Spleen (tissue), 11 donors: ENCODE measurements at regions not wholly inside any gene's neighbourhood (a gene's known extent, or its start where the extent isn't known, plus 50 kb on each side); places are given as distances from the start of the nearest gene placed in this dataset.
"Not testable (repeated sequence)": the region's sequence is repeated elsewhere in the genome, so short reads cannot be mapped to it uniquely, and the experiment has no call there.

Experiments
- DNase-seq: peaks from one replicate; pipeline ENCODE4 v3.0.0-alpha.2; 2020
- H3K27ac ChIP-seq, 8 donors: fragments of 200-600 bp; sonication (generic) in 7 of 8; 1 replicate in 4 of 8; 2 replicates in 4 of 8; pipeline versions ENCODE4 v1.5.0 to v1.8.0; 2016 to 2021; ENCODE audit warnings: inconsistent platforms in 4 of 8, mild to moderate bottlenecking in 4 of 8, moderate library complexity in 1 of 8
- H3K27me3 ChIP-seq, 7 donors: fragments of 200-600 bp; sonication (generic) in 6 of 7; replicated peaks in 1 of 7; 1 replicate in 4 of 7; 2 replicates in 3 of 7; pipeline versions ENCODE4 v1.5.0 to v1.8.0; 2016 to 2021; ENCODE audit warnings: inconsistent platforms in 3 of 7, mild to moderate bottlenecking in 1 of 7
- H3K36me3 ChIP-seq, 6 donors: fragments of 200-600 bp; sonication (generic) in 5 of 6; 1 replicate in 4 of 6; 2 replicates in 2 of 6; pipeline versions ENCODE4 v1.5.0 to v1.8.0; 2016 to 2021; ENCODE audit warnings: inconsistent platforms in 2 of 6
- H3K4me1 ChIP-seq, 6 donors: fragments of 200-600 bp; sonication (generic) in 5 of 6; 1 replicate in 3 of 6; 2 replicates in 3 of 6; pipeline versions ENCODE4 v1.5.0 to v1.8.0; 2016 to 2021; ENCODE audit warnings: inconsistent platforms in 3 of 6
- H3K4me3 ChIP-seq, 8 donors: fragments of 200-600 bp; sonication (generic) in 7 of 8; 1 replicate in 4 of 8; 2 replicates in 4 of 8; pipeline versions ENCODE4 v1.5.0 to v1.8.0; 2016 to 2021; ENCODE audit warnings: inconsistent platforms in 4 of 8, mild to moderate bottlenecking in 4 of 8, moderate library complexity in 2 of 8
- H3K9me3 ChIP-seq, 8 donors: fragments of 200-600 bp; sonication (generic) in 7 of 8; 1 replicate in 4 of 8; 2 replicates in 4 of 8; pipeline versions ENCODE4 v1.5.0 to v1.8.0; 2016 to 2021; ENCODE audit warnings: inconsistent platforms in 4 of 8
- CTCF ChIP-seq, 11 experiments: fragments of 200-600 bp in 7 of 11; fragments of 450-650 bp in 4 of 11; sonication (generic) in 4 of 11; IDR thresholded peaks in 8 of 11; conservative IDR thresholded peaks in 3 of 11; 1 replicate in 7 of 11; 2 replicates in 4 of 11; pipeline versions ENCODE4 v1.4.0 to v1.8.0; 2016 to 2021; ENCODE audit warnings: antibody characterized with exemption in 11 of 11, inconsistent platforms in 4 of 11, mild to moderate bottlenecking in 1 of 11
- POLR2A ChIP-seq, 3 donors: fragments of 450-650 bp; IDR thresholded peaks; one replicate each; pipeline ENCODE4 v1.5.1; 2017; ENCODE audit warnings: antibody characterized with exemption in 3 of 3, mild to moderate bottlenecking in 1 of 3
- POLR2AphosphoS5 ChIP-seq, 3 donors: sonication (generic); formaldehyde crosslinking; IDR thresholded peaks; one replicate each; pipeline ENCODE4 v1.5.1; 2017; ENCODE audit warnings: antibody characterized with exemption in 3 of 3
- WGBS, 5 donors: extraction: QIAGEN DNeasy Blood & Tissue Kit in 3 of 5; methylation state at CpG; one replicate each; pipeline versions ENCODE4 v1.1.5 to v1.1.7; 2013 to 2018; 5-methylcytosine and 5-hydroxymethylcytosine counted together
- intact Hi-C: fragments of 100-400 bp; cut with DNase I; formaldehyde crosslinking; loops from one replicate; pipeline ENCODE4 v1.15.0; 2023; ENCODE audit warnings: low total_unique reads
- donor health status: healthy with polysubstance abuse.
- donor health status: DM: no; HTN: no; CAD: no; lungs with moderate emphysema.
- donor health status: DM: no; HTN: no; CAD: no.
- donor health status: Bipolar disorder and iron deficiency.
- donor health status: healthy.
- donor health status: DM: no; HTN: no; CAD: no.
- donor health status: DM: yes; HTN: yes; CAD: no.

GRCh38 chr7:46916581-46916980 lies 665.3 kb downstream of the TNS3 start:
- TF ChIP-seq POLR2AphosphoS5 (IDR thresholded peaks at IDR 0.05) (no peak), POLR2A (IDR thresholded peaks at IDR 0.05) (no peak), CTCF (IDR thresholded peaks at IDR 0.05 in 8 of 11, conservative IDR thresholded peaks at IDR 0.05 in 3 of 11) (no peak)
- no peaks in the 10 kb centered on the region for H3K27me3 ChIP-seq
- WGBS, 5 donors = 55 to 77% (median 60%) methylated on average over 2 of the region's 2 CpGs
- no peaks in the 10 kb centered on the region for H3K36me3 ChIP-seq
- H3K4me3 ChIP-seq = no peak overlapping the region
- no peak for DNase-seq
- H3K27ac ChIP-seq = no peak overlapping the region
- H3K4me1 ChIP-seq = no peaks in the 10 kb centered on the region
- H3K9me3 ChIP-seq = peaks cover 0 to 4% (median 0%) of the 10 kb centered on the region in 8 donors
- intact Hi-C loops = no loop called here

GRCh38 chr7:46912692-46913091 lies 669.2 kb downstream of the TNS3 start:
- intact Hi-C loops = no loop called here
- WGBS, 5 donors = 58 to 73% (median 67%) methylated on average over 2 of the region's 2 CpGs
- DNase-seq = no peak
- Histone ChIP-seq H3K27me3 (no peaks in the 10 kb centered on the region), H3K36me3 (no peaks in the 10 kb centered on the region), H3K4me3 (no peak overlapping the region), H3K9me3 (peaks cover 0 to 4% (median 0%) of the 10 kb centered on the region in 8 donors), H3K4me1 (no peaks in the 10 kb centered on the region), H3K27ac (no peak overlapping the region)
- TF ChIP-seq POLR2AphosphoS5 (IDR thresholded peaks at IDR 0.05) (no peak), CTCF (IDR thresholded peaks at IDR 0.05 in 8 of 11, conservative IDR thresholded peaks at IDR 0.05 in 3 of 11) (no peak), POLR2A (IDR thresholded peaks at IDR 0.05) (no peak)

- Histone ChIP-seq H3K36me3 (no peaks in the 10 kb centered on the region), H3K27me3 (no peaks in the 10 kb centered on the region), H3K27ac (no peak overlapping the region), H3K9me3 (no peaks in the 10 kb centered on the region), H3K4me1 (no peaks in the 10 kb centered on the region), H3K4me3 (no peak overlapping the region)
- intact Hi-C loops = no loop called here
- TF ChIP-seq POLR2AphosphoS5 (IDR thresholded peaks at IDR 0.05) (no peak), POLR2A (IDR thresholded peaks at IDR 0.05) (no peak), CTCF (IDR thresholded peaks at IDR 0.05 in 8 of 11, conservative IDR thresholded peaks at IDR 0.05 in 3 of 11) (no peak)
- WGBS, 5 donors = 79 to 87% (median 81%) methylated on average over 7 of the region's 7 CpGs
- DNase-seq = no peak
Observed at GRCh38 chr7:46909601-46910051, 672.3 kb downstream of the TNS3 start.

- Histone ChIP-seq H3K36me3 (no peaks in the 10 kb centered on the region), H3K4me1 (no peaks in the 10 kb centered on the region), H3K9me3 (no peaks in the 10 kb centered on the region), H3K4me3 (no peak overlapping the region), H3K27ac (no peak overlapping the region), H3K27me3 (no peaks in the 10 kb centered on the region)
- TF ChIP-seq POLR2A (IDR thresholded peaks at IDR 0.05) = no peak
- no peak for TF ChIP-seq CTCF (IDR thresholded peaks at IDR 0.05 in 8 of 11, conservative IDR thresholded peaks at IDR 0.05 in 3 of 11)
- TF ChIP-seq POLR2AphosphoS5 (IDR thresholded peaks at IDR 0.05) = no peak
- DNase-seq = no peak
- intact Hi-C loops = no loop called here
- WGBS, 5 donors = 9 to 33% (median 17%) methylated on average over 1 of the region's 1 CpG
Observed at GRCh38 chr7:46908770-46909169, 673.1 kb downstream of the TNS3 start.

- H3K4me1 ChIP-seq, H3K36me3 ChIP-seq, intact Hi-C loops, H3K27me3 ChIP-seq, H3K27ac ChIP-seq, H3K4me3 ChIP-seq, DNase-seq: not testable (repeated sequence)
- peaks cover 0 to 17% (median 0%) of the 10 kb centered on the region in 8 donors for H3K9me3 ChIP-seq
- 83 to 95% (median 93%) methylated on average over 1 of the region's 1 CpG for WGBS, 5 donors
Observed at GRCh38 chr7:46904523-46904922, 677.4 kb downstream of the TNS3 start.
